ENCODE measurements at regions not wholly inside any gene's neighbourhood (a gene's known extent, or its start where the extent isn't known, plus 50 kb on each side); places are given as distances from the start of the nearest gene placed in this dataset.
A peak's percentile ranks its signal among the peaks of the same experiment; 100 is the strongest.
"Not testable (repeated sequence)": the region's sequence is repeated elsewhere in the genome, so short reads cannot be mapped to it uniquely, and the experiment has no call there.

GRCh38 chr2:38483776-38484501 lies 106.9 kb upstream of the ATL2 start:
- no peak for DNase-seq

- DNase-seq = not testable (repeated sequence)
Measured at GRCh38 chr2:38482710-38483109, 105.6 kb upstream of the ATL2 start.

- no peak for DNase-seq
Measured at GRCh38 chr2:38480617-38481016, 103.5 kb upstream of the ATL2 start.

GRCh38 chr2:38477006-38477405 lies 99.9 kb upstream of the ATL2 start:
- DNase-seq = no peak

- DNase-seq = no peak
Measured at GRCh38 chr2:38475567-38475881, 98.5 kb upstream of the ATL2 start.

GRCh38 chr2:38474715-38475566 lies 97.9 kb upstream of the ATL2 start:
- no peak for DNase-seq

GRCh38 chr2:38474021-38474456 lies 97.0 kb upstream of the ATL2 start:
- no peak for DNase-seq

GRCh38 chr2:38473333-38474005 lies 96.4 kb upstream of the ATL2 start:
- no peak for DNase-seq

- no peak for DNase-seq
Measured at GRCh38 chr2:38470115-38470514, 93.0 kb upstream of the ATL2 start.

GRCh38 chr2:38467768-38468455 lies 90.8 kb upstream of the ATL2 start:
- DNase-seq = no peak

- DNase-seq = no peak
Measured at GRCh38 chr2:38466876-38467767, 90.0 kb upstream of the ATL2 start.

GRCh38 chr2:38466409-38466808 lies 89.3 kb upstream of the ATL2 start:
- DNase-seq = no peak

- DNase-seq = no peak
Measured at GRCh38 chr2:38465789-38466127, 88.7 kb upstream of the ATL2 start.

- no peak for DNase-seq
Measured at GRCh38 chr2:38464971-38465788, 88.1 kb upstream of the ATL2 start.

GRCh38 chr2:38463752-38464151 lies 86.7 kb upstream of the ATL2 start:
- no peak for DNase-seq

GRCh38 chr2:38462121-38462661 lies 85.1 kb upstream of the ATL2 start:
- peak; percentile 45 for DNase-seq

GRCh38 chr2:38461470-38461869 lies 84.4 kb upstream of the ATL2 start:
- DNase-seq = no peak

GRCh38 chr2:38460313-38460712 lies 83.2 kb upstream of the ATL2 start:
- no peak for DNase-seq

GRCh38 chr2:38454081-38454480 lies 77.0 kb upstream of the ATL2 start:
- no peak for DNase-seq

- DNase-seq = not testable (repeated sequence)
Measured at GRCh38 chr2:38451778-38452177, 74.7 kb upstream of the ATL2 start.

- no peak for DNase-seq
Measured at GRCh38 chr2:38450509-38450908, 73.4 kb upstream of the ATL2 start.
